Right ventricle myocardium inferior (tissue), 1 donor: ENCODE measurements at regions not wholly inside any gene's neighbourhood (a gene's known extent, or its start where the extent isn't known, plus 50 kb on each side); places are given as distances from the start of the nearest gene placed in this dataset.

ENCODE experiments used
- ATAC-seq: fragments of 200-7000 bp; cut with Tn5 transposase; one replicate; pipeline ENCODE4 v1.9.1; 2020; ENCODE audit warnings: mild to moderate bottlenecking, moderate library complexity
- DNase-seq: peaks from one replicate; pipeline ENCODE4 v3.0.0; 2021; ENCODE audit errors: missing footprints
- intact Hi-C: fragments of 100-400 bp; cut with DNase I; formaldehyde crosslinking; loops from one replicate; pipeline ENCODE4 v1.11.0; 2022
- donor health status: DM: no; HTN: yes; CAD: no; lungs with severe emphysema.

GRCh38 chr2:120659275-120659977 is 76.2 kb upstream of the GLI2 start:
- DNase-seq (no peak), ATAC-seq (no peak)
- intact Hi-C loops = no loop called here

- intact Hi-C loops = no loop called here
- ATAC-seq (no peak), DNase-seq (no peak)
Observed at GRCh38 chr2:120660056-120660694, 75.5 kb upstream of the GLI2 start.

GRCh38 chr2:120660771-120661459 is 74.8 kb upstream of the GLI2 start:
- intact Hi-C loops = no loop called here
- ATAC-seq = no peak
- DNase-seq = no peak

- DNase-seq (peak; percentile 83), ATAC-seq (peak; percentile 73)
- intact Hi-C loops = no loop called here
Observed at GRCh38 chr2:120661551-120661950, 74.1 kb upstream of the GLI2 start.

- intact Hi-C loops = no loop called here
- no peak for DNase-seq
- no peak for ATAC-seq
Observed at GRCh38 chr2:120662046-120662445, 73.6 kb upstream of the GLI2 start.

GRCh38 chr2:120662746-120663145 is 72.9 kb upstream of the GLI2 start:
- intact Hi-C loops = no loop called here
- ATAC-seq (no peak), DNase-seq (no peak)

GRCh38 chr2:120666433-120666832 is 69.2 kb upstream of the GLI2 start:
- ATAC-seq (no peak), DNase-seq (no peak)
- intact Hi-C loops = no loop called here

GRCh38 chr2:120667981-120668380 is 67.7 kb upstream of the GLI2 start:
- DNase-seq (no peak), ATAC-seq (no peak)
- intact Hi-C loops = no loop called here

GRCh38 chr2:120669121-120669952 is 66.3 kb upstream of the GLI2 start:
- intact Hi-C loops = no loop called here
- no peak for DNase-seq
- ATAC-seq = peak; percentile 25

- no peak for ATAC-seq
- no peak for DNase-seq
- intact Hi-C loops = loop anchor here (10.0 kb wide), 1 partner anchor 355 kb away; no protein-coding TSS in a partner anchor
Observed at GRCh38 chr2:120669971-120670370, 65.7 kb upstream of the GLI2 start.

GRCh38 chr2:120670371-120670770 is 65.3 kb upstream of the GLI2 start:
- ATAC-seq (no peak), DNase-seq (no peak)
- intact Hi-C loops = loop anchor here (10.0 kb wide), 1 partner anchor 356 kb away; no protein-coding TSS in a partner anchor

GRCh38 chr2:120670771-120671480 is 64.7 kb upstream of the GLI2 start:
- intact Hi-C loops = loop anchor here (10.0 kb wide), 1 partner anchor 356 kb away; no protein-coding TSS in a partner anchor
- ATAC-seq (no peak), DNase-seq (no peak)

- DNase-seq (no peak), ATAC-seq (peak; percentile 16)
- intact Hi-C loops = loop anchor here (10.0 kb wide), 1 partner anchor 358 kb away; no protein-coding TSS in a partner anchor
Observed at GRCh38 chr2:120672526-120673204, 63.0 kb upstream of the GLI2 start.

GRCh38 chr2:120673205-120673550 is 62.5 kb upstream of the GLI2 start:
- ATAC-seq (no peak), DNase-seq (no peak)
- intact Hi-C loops = loop anchor here (10.0 kb wide), 1 partner anchor 358 kb away; no protein-coding TSS in a partner anchor

GRCh38 chr2:120673571-120674061 is 62.1 kb upstream of the GLI2 start:
- DNase-seq (no peak), ATAC-seq (no peak)
- intact Hi-C loops = loop anchor here (10.0 kb wide), 1 partner anchor 359 kb away; no protein-coding TSS in a partner anchor

- intact Hi-C loops = loop anchor here (5.0 to 10.0 kb wide), 2 partner anchors 122 to 360 kb away; no protein-coding TSS in a partner anchor
- ATAC-seq (no peak), DNase-seq (no peak)
Observed at GRCh38 chr2:120674246-120675170, 61.2 kb upstream of the GLI2 start.
